HepG2 (cell line): ENCODE measurements at regions not wholly inside any gene's neighbourhood (a gene's known extent, or its start where the extent isn't known, plus 50 kb on each side); places are given as distances from the start of the nearest gene placed in this dataset.

Source experiments
- RFXANK ChIP-seq: IDR thresholded peaks from 2 replicates; pipeline ENCODE4 v1.6.1; 2016
- SOX6 ChIP-seq, 2 experiments: fragments of 450-650 bp in 1 of 2; sonication (generic) in 1 of 2; formaldehyde crosslinking in 1 of 2; IDR thresholded peaks; 2 replicates each; pipeline versions ENCODE4 v1.4.0 to v1.6.1; 2017 to 2020; ENCODE audit warnings: antibody characterized with exemption in 1 of 2, mild to moderate bottlenecking in 1 of 2, missing genetic modification reagents in 1 of 2
- ZNF12 ChIP-seq: sonication (generic); formaldehyde crosslinking; IDR thresholded peaks from 2 replicates; pipeline ENCODE4 v1.5.0; 2020; ENCODE audit warnings: missing genetic modification reagents
- ZNF296 ChIP-seq: sonication (generic); formaldehyde crosslinking; conservative IDR thresholded peaks from 2 replicates; pipeline ENCODE4 v1.5.0; 2020; ENCODE audit warnings: mild to moderate bottlenecking, missing genetic modification reagents
- TF ChIP-seq, protein P1 (sequence below), 2 experiments: sonication (generic) in 1 of 2; formaldehyde crosslinking in 1 of 2; IDR thresholded peaks; 2 replicates each; pipeline versions ENCODE4 v1.4.0 to v1.6.1; 2018 to 2020; ENCODE audit warnings: missing genetic modification reagents in 2 of 2, borderline replicate concordance in 1 of 2, low read depth in 1 of 2, mild to moderate bottlenecking in 1 of 2, missing biosample characterization in 1 of 2
- TF ChIP-seq, protein P2 (sequence below): IDR thresholded peaks from 2 replicates; pipeline ENCODE4 v1.6.1; 2012; ENCODE audit warnings: inconsistent platforms

DNA sequence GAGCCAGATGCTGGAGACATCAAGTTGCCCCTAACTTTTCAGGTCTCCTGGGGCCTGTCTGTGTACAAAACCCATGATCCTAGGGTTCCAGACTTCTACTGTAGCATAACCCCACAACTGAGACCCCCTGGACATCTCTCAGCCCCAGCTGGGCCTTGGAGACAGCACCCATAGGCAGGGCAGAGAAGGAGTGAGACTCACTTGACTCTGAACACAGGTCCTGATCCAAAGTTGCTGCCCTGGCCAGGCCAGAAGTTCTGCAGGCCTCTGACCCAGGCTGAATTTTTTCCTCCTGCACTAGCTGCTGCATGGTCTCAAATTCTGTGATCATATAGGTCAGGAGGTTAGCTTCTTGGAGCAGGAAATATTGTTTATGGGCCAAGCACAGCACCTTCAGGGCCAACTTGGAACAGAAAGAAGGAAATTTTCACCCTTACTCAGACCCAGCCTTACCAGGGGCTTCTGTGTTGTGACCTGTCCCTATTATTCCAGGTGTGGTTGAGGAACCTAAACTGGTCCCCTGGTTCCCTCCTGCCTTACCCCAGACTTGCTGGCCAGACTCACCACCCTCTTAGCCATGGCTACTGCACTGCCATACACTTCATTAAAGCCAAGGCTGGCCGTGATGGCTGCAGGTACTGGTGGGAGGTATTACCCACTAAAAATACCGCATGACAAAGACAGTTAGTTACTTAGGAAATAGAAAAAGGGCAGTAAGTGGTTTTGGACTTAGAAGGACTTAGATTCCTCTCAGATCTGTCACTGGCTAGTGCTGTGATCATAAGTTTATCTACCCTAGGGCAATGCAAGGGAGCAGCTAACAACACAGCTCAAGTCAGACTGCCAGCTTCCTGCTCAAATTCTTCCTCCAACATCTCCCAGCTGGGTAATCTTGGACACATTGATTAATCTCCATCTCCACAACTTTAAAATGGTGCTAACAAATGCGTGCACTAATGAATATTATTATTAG lies 2180.1 kb downstream of the TP53TG3F start:
- no peak for TF ChIP-seq ZNF12 (CRISPR knock-in tag)
- TF ChIP-seq, protein P1, sequence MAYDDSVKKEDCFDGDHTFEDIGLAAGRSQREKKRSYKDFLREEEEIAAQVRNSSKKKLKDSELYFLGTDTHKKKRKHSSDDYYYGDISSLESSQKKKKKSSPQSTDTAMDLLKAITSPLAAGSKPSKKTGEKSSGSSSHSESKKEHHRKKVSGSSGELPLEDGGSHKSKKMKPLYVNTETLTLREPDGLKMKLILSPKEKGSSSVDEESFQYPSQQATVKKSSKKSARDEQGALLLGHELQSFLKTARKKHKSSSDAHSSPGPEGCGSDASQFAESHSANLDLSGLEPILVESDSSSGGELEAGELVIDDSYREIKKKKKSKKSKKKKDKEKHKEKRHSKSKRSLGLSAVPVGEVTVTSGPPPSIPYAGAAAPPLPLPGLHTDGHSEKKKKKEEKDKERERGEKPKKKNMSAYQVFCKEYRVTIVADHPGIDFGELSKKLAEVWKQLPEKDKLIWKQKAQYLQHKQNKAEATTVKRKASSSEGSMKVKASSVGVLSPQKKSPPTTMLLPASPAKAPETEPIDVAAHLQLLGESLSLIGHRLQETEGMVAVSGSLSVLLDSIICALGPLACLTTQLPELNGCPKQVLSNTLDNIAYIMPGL (CRISPR knock-in tag; IDR thresholded peaks at IDR 0.05; ENCODE audit: borderline replicate concordance in 1 of 2, low read depth in 1 of 2): no peak
- TF ChIP-seq ZNF296: no peak
- TF ChIP-seq RFXANK: no peak
- no peak for TF ChIP-seq SOX6 (IDR thresholded peaks at IDR 0.05)
- TF ChIP-seq SOX6 (CRISPR knock-in tag; IDR thresholded peaks at IDR 0.05): no peak
- TF ChIP-seq, protein P2, sequence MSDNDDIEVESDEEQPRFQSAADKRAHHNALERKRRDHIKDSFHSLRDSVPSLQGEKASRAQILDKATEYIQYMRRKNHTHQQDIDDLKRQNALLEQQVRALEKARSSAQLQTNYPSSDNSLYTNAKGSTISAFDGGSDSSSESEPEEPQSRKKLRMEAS: no peak
